ENCODE measurements at regions not wholly inside any gene's neighbourhood (a gene's known extent, or its start where the extent isn't known, plus 50 kb on each side); places are given as distances from the start of the nearest gene placed in this dataset.

DNA sequence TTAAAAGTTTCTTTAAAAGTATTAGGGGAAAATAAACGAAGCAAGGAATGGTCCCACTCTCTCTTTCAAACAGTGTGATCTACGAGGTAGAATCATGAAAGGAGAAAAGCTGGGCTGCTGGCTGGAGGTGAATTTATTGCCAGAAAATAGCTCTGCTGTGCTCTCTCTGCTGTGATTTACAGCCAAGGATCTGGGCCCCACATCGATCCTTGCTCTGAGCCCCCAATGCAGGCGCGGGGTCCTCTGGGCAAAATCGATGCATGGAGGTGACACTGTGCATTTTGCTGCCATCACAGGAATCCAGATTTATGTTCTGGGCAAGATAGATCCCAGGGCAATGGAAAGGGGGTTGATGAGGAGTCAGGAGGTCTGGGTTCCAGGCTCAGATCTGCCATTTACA, 91.0 kb upstream of the GPR26 start:
- H3K27ac ChIP-seq (ENCODE audit: insufficient read length, low read depth, low read length) = no peak overlapping the region
- no CpG with 5 or more reads among the region's 6 CpGs for WGBS (ENCODE audit: extremely low coverage, insufficient read length, low lambda C conversion rate)
- H3K9me3 Mint-ChIP-seq = no peaks in the 10 kb centered on the region
- no peaks in the 10 kb centered on the region for H3K27me3 ChIP-seq (ENCODE audit: insufficient read depth, low read length)
- no peak overlapping the region for H3K56ac ChIP-seq (ENCODE audit: insufficient read length, low read depth, low read length)
- no peak overlapping the region for H2BK15ac ChIP-seq (ENCODE audit: low read depth, low read length)
- H3K79me1 ChIP-seq (ENCODE audit: insufficient read depth, low read depth, low read length, poor library complexity, severe bottlenecking) = no peaks in the 10 kb centered on the region
- no peak overlapping the region for H2BK5ac ChIP-seq (ENCODE audit: insufficient read length, low read length)
- no peak overlapping the region for H3K23ac ChIP-seq (ENCODE audit: insufficient read length, low read depth, low read length)
- no peak overlapping the region for H4K5ac ChIP-seq (ENCODE audit: insufficient read length, low read depth, low read length)
- H3K4ac ChIP-seq (ENCODE audit: low read depth, low read length) = no peak overlapping the region
- no peak overlapping the region for H3T11ph ChIP-seq (ENCODE audit: low read length)
- H2AK5ac ChIP-seq (ENCODE audit: insufficient read length, low read length) = no peak overlapping the region
- H3K9ac ChIP-seq (ENCODE audit: extremely low read depth, insufficient read length, low read length) = no peak overlapping the region
- H3K18ac ChIP-seq (ENCODE audit: insufficient read length, low read depth, low read length) = no peak overlapping the region
- H3K23me2 ChIP-seq (ENCODE audit: insufficient read length, low read depth, low read length, poor library complexity, severe bottlenecking) = no peaks in the 10 kb centered on the region
- H3K9me3 ChIP-seq (ENCODE audit: control insufficient read depth, low read depth, low read length) = no peaks in the 10 kb centered on the region
- H4K91ac ChIP-seq (ENCODE audit: insufficient read length, low read depth, low read length) = no peak overlapping the region
- no peak overlapping the region for H2AFZ ChIP-seq (ENCODE audit: low read length)
- no peak overlapping the region for H3K27ac Mint-ChIP-seq
- H2BK12ac ChIP-seq (ENCODE audit: insufficient read length, low read depth, low read length) = no peak overlapping the region
- no peak for DNase-seq
- H4K8ac ChIP-seq (replicated peaks; ENCODE audit: insufficient read length, low read depth, low read length) = no peak overlapping the region
- no peak overlapping the region for H3K4me3 Mint-ChIP-seq
- no peaks in the 10 kb centered on the region for H4K20me1 ChIP-seq (ENCODE audit: control insufficient read depth, insufficient read depth, insufficient read length)
- no peak overlapping the region for H3K14ac ChIP-seq (ENCODE audit: insufficient read depth, low read length)
- TF ChIP-seq CTCF (conservative IDR thresholded peaks at IDR 0.05) = no peak
- no peak overlapping the region for H3K4me2 ChIP-seq (ENCODE audit: insufficient read depth, insufficient read length, low read length)
- peaks cover 46% of the 10 kb centered on the region for H3K27me3 Mint-ChIP-seq (ENCODE audit: low read depth)
- H3K4me1 Mint-ChIP-seq = peaks cover 18 to 20% of the 10 kb centered on the region in 2 experiments
- no peaks in the 10 kb centered on the region; a peak in 1 of 7 replicates for H3K36me3 Mint-ChIP-seq (ENCODE audit: insufficient read depth in 1 of 3, low read depth in 3 of 3)
- H3K4me1 ChIP-seq (ENCODE audit: insufficient read depth, low read length) = no peaks in the 10 kb centered on the region
- H2BK20ac ChIP-seq (ENCODE audit: low read depth, low read length, poor library complexity, severe bottlenecking) = no peak overlapping the region
- no peak overlapping the region for H2BK120ac ChIP-seq (ENCODE audit: low read depth, low read length, poor library complexity, severe bottlenecking)
- H3K79me2 ChIP-seq (ENCODE audit: insufficient read depth, low read length) = no peaks in the 10 kb centered on the region

Measured in H9 (cell line).